ENCODE measurements at regions not wholly inside any gene's neighbourhood (a gene's known extent, or its start where the extent isn't known, plus 50 kb on each side); places are given as distances from the start of the nearest gene placed in this dataset.

GRCh38 chr15:69902414-69903062, 195.2 kb downstream of the TLE3 start:
- TF ChIP-seq, protein P1, sequence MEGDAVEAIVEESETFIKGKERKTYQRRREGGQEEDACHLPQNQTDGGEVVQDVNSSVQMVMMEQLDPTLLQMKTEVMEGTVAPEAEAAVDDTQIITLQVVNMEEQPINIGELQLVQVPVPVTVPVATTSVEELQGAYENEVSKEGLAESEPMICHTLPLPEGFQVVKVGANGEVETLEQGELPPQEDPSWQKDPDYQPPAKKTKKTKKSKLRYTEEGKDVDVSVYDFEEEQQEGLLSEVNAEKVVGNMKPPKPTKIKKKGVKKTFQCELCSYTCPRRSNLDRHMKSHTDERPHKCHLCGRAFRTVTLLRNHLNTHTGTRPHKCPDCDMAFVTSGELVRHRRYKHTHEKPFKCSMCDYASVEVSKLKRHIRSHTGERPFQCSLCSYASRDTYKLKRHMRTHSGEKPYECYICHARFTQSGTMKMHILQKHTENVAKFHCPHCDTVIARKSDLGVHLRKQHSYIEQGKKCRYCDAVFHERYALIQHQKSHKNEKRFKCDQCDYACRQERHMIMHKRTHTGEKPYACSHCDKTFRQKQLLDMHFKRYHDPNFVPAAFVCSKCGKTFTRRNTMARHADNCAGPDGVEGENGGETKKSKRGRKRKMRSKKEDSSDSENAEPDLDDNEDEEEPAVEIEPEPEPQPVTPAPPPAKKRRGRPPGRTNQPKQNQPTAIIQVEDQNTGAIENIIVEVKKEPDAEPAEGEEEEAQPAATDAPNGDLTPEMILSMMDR (conservative IDR thresholded peaks at IDR 0.05; ENCODE audit: low read length), result no peak
- TF ChIP-seq EZH2phosphoT487 (IDR thresholded peaks at IDR 0.05; ENCODE audit: borderline replicate concordance), result no peak

Data from Loucy (cell line).